ENCODE measurements at regions not wholly inside any gene's neighbourhood (a gene's known extent, or its start where the extent isn't known, plus 50 kb on each side); places are given as distances from the start of the nearest gene placed in this dataset.

DNA sequence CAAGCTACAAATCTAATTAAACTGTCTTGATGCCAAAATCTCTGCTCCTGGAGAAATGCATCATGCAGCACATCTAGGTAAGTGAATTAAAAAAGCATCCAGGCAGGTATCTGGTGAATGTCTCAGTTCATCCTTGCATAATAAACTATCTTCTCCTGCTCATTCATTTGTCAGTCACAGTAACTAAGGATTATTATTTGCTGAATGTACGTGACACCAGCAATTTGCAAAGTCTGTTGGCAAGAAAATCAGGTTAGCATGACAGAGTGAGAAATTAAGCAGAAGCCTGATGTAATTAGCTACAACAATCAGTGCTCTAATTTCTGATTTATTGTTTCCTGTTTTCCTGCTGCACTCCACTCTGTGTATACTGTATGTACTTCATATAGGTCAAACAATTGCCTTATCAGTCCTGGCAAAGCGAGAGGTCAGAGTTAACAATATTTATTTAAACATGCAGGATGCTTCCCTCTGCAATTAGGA is 213.6 kb downstream of the FBXO8 start:
- H2BK120ac ChIP-seq (replicated peaks; ENCODE audit: low read depth, low read length): no peak overlapping the region
- H3K9me3 ChIP-seq (ENCODE audit: insufficient read depth in 2 of 2, low read depth in 1 of 2, low read length in 1 of 2): no peaks in the 10 kb centered on the region
- H4K5ac ChIP-seq (ENCODE audit: insufficient read length, low read depth, low read length): no peak overlapping the region
- no peaks in the 10 kb centered on the region for H3K79me2 ChIP-seq (ENCODE audit: control insufficient read depth in 1 of 2, insufficient read depth in 2 of 2, low read length in 2 of 2)
- H2AFZ ChIP-seq (ENCODE audit: low read length): no peak overlapping the region
- H2AK5ac ChIP-seq (ENCODE audit: low read depth, low read length): no peak overlapping the region
- ChIA-PET CTCF (ENCODE audit: partially characterized antibody) (no interaction called here), POLR2A (ENCODE audit: partially characterized antibody) (no interaction called here)
- H3K4me1 ChIP-seq (replicated peaks in 1 of 4; ENCODE audit: control insufficient read depth in 3 of 4, insufficient read depth in 4 of 4, low read length in 3 of 4): 0 out of 7 replicates have a peak, but pooled peaks cover 0 to 2% (median 0%) of the 10 kb centered on the region in 4 experiments
- H3K79me1 ChIP-seq (ENCODE audit: low read depth, low read length): no peaks in the 10 kb centered on the region
- no peaks in the 10 kb centered on the region for H3K36me3 ChIP-seq (ENCODE audit: control insufficient read depth in 2 of 4, insufficient read depth in 4 of 4, low read length in 3 of 4)
- no peak overlapping the region for H4K91ac ChIP-seq (replicated peaks; ENCODE audit: insufficient read length, low read length)
- H2BK20ac ChIP-seq (ENCODE audit: low read length): no peak overlapping the region
- no peak overlapping the region for H3K56ac ChIP-seq (replicated peaks; ENCODE audit: insufficient read length, low read depth, low read length)
- H3K23me2 ChIP-seq (ENCODE audit: low read depth, low read length): no peaks in the 10 kb centered on the region; the same call in 1 of the 2 replicates
- H2BK5ac ChIP-seq (ENCODE audit: low read depth, low read length): no peak overlapping the region
- TF ChIP-seq TAF1 (IDR thresholded peaks at IDR 0.05; ENCODE audit: low read depth, low read length) (no peak), KDM1A (IDR thresholded peaks at IDR 0.05; ENCODE audit: borderline replicate concordance, low read length) (no peak), SP4 (IDR thresholded peaks at IDR 0.05; ENCODE audit: low read length) (no peak)
- no peak overlapping the region for H2BK15ac ChIP-seq (ENCODE audit: low read length)
- H4K20me1 ChIP-seq (replicated peaks in 1 of 2; ENCODE audit: control insufficient read depth in 1 of 2, insufficient read depth in 2 of 2, low read length in 2 of 2): no peaks in the 10 kb centered on the region
- no peaks in the 10 kb centered on the region for H3K27me3 ChIP-seq (replicated peaks in 1 of 4; ENCODE audit: control insufficient read depth in 3 of 4, extremely low read depth in 1 of 4, insufficient read depth in 3 of 4, low read length in 3 of 4)
- no peak overlapping the region for H3K27ac ChIP-seq (ENCODE audit: low read depth, low read length)
- H2BK12ac ChIP-seq (ENCODE audit: low read depth, low read length): no peak overlapping the region
- DNase-seq (ENCODE audit: low read depth in 1 of 2, low spot score in 2 of 2): no peak
- no peak overlapping the region for H3K4me2 ChIP-seq (ENCODE audit: insufficient read depth in 1 of 2, low read depth in 2 of 2, low read length in 2 of 2)
- WGBS, 2 experiments (ENCODE audit: extremely low coverage in 1 of 2, insufficient coverage in 1 of 2, insufficient read length in 1 of 2, insufficient replicate concordance in 2 of 2, low coverage in 1 of 2, low lambda C conversion rate in 2 of 2, missing lambda C conversion rate in 1 of 2): 83% methylated on average over 2 of the region's 2 CpGs; no CpG with 5 or more reads in 1 of the 2 experiments
- no peak overlapping the region for H3K4ac ChIP-seq (replicated peaks; ENCODE audit: insufficient read length, low read depth, low read length)
- no peak overlapping the region for H4K8ac ChIP-seq (ENCODE audit: extremely low read depth, insufficient read depth, low read length)
- H3K23ac ChIP-seq (ENCODE audit: insufficient read length): no peak overlapping the region
- H3K14ac ChIP-seq (ENCODE audit: insufficient read length): no peak overlapping the region
- H3K9ac ChIP-seq (replicated peaks in 1 of 4; ENCODE audit: extremely low read depth in 1 of 4, low read depth in 3 of 4, low read length in 3 of 4): no peak overlapping the region
- H3K4me3 ChIP-seq (ENCODE audit: extremely low read depth in 1 of 4, insufficient read depth in 2 of 4, low read depth in 3 of 4, low read length in 4 of 4): no peak overlapping the region
- FAIRE-seq: no peak
- H3K18ac ChIP-seq (ENCODE audit: extremely low read depth, low read length): no peak overlapping the region
